ENCODE measurements at regions not wholly inside any gene's neighbourhood (a gene's known extent, or its start where the extent isn't known, plus 50 kb on each side); places are given as distances from the start of the nearest gene placed in this dataset.

- ChIA-PET CTCF (interaction anchor here (1.1 kb wide), 1 partner anchor 9 kb away, joined by 3 read pairs; no protein-coding TSS in a partner anchor), POLR2A (no interaction called here)
- DNase-seq (ENCODE audit: extremely low spot score): no peak
- no peak for TF ChIP-seq CTCF (IDR thresholded peaks at IDR 0.05; ENCODE audit: control extremely low read depth, extremely low read depth, low read depth, missing control alignments)
Measured at GRCh38 chr3:110164632-110165369, 827.5 kb upstream of the DPPA4 start.

- TF ChIP-seq CTCF (IDR thresholded peaks at IDR 0.05; ENCODE audit: control extremely low read depth, extremely low read depth, low read depth, missing control alignments): no peak
- ChIA-PET POLR2A (no interaction called here), CTCF (interaction anchor here (1.1 kb wide), 1 partner anchor 10 kb away, joined by 3 read pairs; no protein-coding TSS in a partner anchor)
- DNase-seq (ENCODE audit: extremely low spot score): no peak
Measured at GRCh38 chr3:110165370-110165743, 828.0 kb upstream of the DPPA4 start.

GRCh38 chr3:110165753-110166152 lies 828.4 kb upstream of the DPPA4 start:
- CTCF ChIA-PET: no interaction called here

GRCh38 chr3:110166791-110167190 lies 829.4 kb upstream of the DPPA4 start:
- no peak for TF ChIP-seq CTCF (IDR thresholded peaks at IDR 0.05; ENCODE audit: control extremely low read depth, extremely low read depth, low read depth, missing control alignments)
- POLR2A ChIA-PET: no interaction called here
- CTCF ChIA-PET: no interaction called here
- DNase-seq (ENCODE audit: extremely low spot score): no peak

More at GRCh38 chr3:110165753-110166152, 828.4 kb upstream of the DPPA4 start:
- no peak for DNase-seq (ENCODE audit: extremely low spot score)
- no peak for TF ChIP-seq CTCF (IDR thresholded peaks at IDR 0.05; ENCODE audit: control extremely low read depth, extremely low read depth, low read depth, missing control alignments)
- POLR2A ChIA-PET: no interaction called here

- DNase-seq (ENCODE audit: extremely low spot score): no peak
- ChIA-PET POLR2A (no interaction called here), CTCF (no interaction called here)
- TF ChIP-seq CTCF (IDR thresholded peaks at IDR 0.05; ENCODE audit: control extremely low read depth, extremely low read depth, low read depth, missing control alignments): no peak
Measured at GRCh38 chr3:110174908-110175307, 837.6 kb upstream of the DPPA4 start.

GRCh38 chr3:110178965-110179364 lies 841.6 kb upstream of the DPPA4 start:
- POLR2A ChIA-PET: no interaction called here
- DNase-seq (ENCODE audit: extremely low spot score): no peak
- no peak for TF ChIP-seq CTCF (IDR thresholded peaks at IDR 0.05; ENCODE audit: control extremely low read depth, extremely low read depth, low read depth, missing control alignments)
- CTCF ChIA-PET: no interaction called here

Measured in GM10248 (cell line).